SK-N-SH treated with all-trans-retinoic acid at 6 μM for 48 hours (cell line): ENCODE measurements at regions not wholly inside any gene's neighbourhood (a gene's known extent, or its start where the extent isn't known, plus 50 kb on each side); places are given as distances from the start of the nearest gene placed in this dataset.

Experiments used
- ESRRG ChIP-seq: fragments of 250-450 bp; sonication (Bioruptor Pico); IDR thresholded peaks from 2 replicates; pipeline ENCODE4 v1.6.1; 2021; ENCODE audit warnings: mild to moderate bottlenecking
- RARB ChIP-seq: fragments of 250-450 bp; sonication (Bioruptor Pico); IDR thresholded peaks from 2 replicates; pipeline ENCODE4 v1.8.0; 2021; ENCODE audit warnings: mild to moderate bottlenecking, moderate library complexity
- TOX ChIP-seq: fragments of 250-450 bp; sonication (Bioruptor Pico); IDR thresholded peaks from 2 replicates; pipeline ENCODE4 v1.8.0; 2021; ENCODE audit warnings: mild to moderate bottlenecking, moderate library complexity, borderline replicate concordance
- TF ChIP-seq, protein P1 (sequence below): fragments of 250-450 bp; sonication (Bioruptor Pico); IDR thresholded peaks from 2 replicates; pipeline ENCODE4 v1.5.1; 2020; ENCODE audit warnings: low read depth, mild to moderate bottlenecking, moderate library complexity
- TF ChIP-seq, protein P2 (sequence below): fragments of 250-450 bp; sonication (Bioruptor Pico); IDR thresholded peaks from 2 replicates; pipeline ENCODE4 v1.5.0; 2020; ENCODE audit warnings: mild to moderate bottlenecking, moderate library complexity

DNA sequence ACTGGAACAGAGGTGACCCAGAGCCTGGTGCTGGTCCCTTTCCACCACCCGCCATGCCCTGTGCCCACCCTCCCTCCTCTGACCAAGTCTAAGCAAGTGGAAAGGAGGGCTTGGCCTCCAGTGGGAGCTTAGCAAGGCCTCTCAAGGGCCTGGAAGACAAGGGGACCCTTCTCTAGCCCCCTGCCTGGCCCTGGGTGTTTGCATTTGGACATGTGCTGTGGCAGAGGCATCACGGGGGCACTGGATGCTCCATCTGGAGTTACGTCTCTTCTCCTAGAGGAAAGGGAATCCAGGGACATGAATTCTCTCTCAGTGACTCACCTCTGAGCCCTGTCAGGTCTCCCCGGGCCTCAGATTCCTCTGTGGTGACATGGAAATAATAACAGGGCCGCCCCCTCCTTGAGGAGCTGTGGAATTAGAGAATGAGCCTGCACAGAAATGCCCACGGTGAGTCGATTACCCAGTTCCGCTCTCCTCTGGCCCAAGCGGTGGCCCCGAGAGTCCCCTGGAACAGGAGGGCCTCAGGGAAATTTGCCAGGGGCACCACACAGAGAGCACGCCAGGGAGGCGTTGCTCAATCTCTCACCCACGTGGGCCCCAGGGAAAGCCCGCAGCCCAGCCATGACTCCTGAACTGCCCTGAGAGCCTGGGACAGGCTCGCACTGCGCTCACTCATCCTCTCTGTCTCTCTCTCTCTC lies 189.6 kb downstream of the BCOR start:
- TF ChIP-seq, protein P1, sequence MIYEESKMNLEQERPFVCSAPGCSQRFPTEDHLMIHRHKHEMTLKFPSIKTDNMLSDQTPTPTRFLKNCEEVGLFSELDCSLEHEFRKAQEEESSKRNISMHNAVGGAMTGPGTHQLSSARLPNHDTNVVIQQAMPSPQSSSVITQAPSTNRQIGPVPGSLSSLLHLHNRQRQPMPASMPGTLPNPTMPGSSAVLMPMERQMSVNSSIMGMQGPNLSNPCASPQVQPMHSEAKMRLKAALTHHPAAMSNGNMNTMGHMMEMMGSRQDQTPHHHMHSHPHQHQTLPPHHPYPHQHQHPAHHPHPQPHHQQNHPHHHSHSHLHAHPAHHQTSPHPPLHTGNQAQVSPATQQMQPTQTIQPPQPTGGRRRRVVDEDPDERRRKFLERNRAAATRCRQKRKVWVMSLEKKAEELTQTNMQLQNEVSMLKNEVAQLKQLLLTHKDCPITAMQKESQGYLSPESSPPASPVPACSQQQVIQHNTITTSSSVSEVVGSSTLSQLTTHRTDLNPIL, result no peak
- TF ChIP-seq TOX (CRISPR knock-in tag), result no peak
- TF ChIP-seq RARB (CRISPR knock-in tag), result no peak
- TF ChIP-seq, protein P2, sequence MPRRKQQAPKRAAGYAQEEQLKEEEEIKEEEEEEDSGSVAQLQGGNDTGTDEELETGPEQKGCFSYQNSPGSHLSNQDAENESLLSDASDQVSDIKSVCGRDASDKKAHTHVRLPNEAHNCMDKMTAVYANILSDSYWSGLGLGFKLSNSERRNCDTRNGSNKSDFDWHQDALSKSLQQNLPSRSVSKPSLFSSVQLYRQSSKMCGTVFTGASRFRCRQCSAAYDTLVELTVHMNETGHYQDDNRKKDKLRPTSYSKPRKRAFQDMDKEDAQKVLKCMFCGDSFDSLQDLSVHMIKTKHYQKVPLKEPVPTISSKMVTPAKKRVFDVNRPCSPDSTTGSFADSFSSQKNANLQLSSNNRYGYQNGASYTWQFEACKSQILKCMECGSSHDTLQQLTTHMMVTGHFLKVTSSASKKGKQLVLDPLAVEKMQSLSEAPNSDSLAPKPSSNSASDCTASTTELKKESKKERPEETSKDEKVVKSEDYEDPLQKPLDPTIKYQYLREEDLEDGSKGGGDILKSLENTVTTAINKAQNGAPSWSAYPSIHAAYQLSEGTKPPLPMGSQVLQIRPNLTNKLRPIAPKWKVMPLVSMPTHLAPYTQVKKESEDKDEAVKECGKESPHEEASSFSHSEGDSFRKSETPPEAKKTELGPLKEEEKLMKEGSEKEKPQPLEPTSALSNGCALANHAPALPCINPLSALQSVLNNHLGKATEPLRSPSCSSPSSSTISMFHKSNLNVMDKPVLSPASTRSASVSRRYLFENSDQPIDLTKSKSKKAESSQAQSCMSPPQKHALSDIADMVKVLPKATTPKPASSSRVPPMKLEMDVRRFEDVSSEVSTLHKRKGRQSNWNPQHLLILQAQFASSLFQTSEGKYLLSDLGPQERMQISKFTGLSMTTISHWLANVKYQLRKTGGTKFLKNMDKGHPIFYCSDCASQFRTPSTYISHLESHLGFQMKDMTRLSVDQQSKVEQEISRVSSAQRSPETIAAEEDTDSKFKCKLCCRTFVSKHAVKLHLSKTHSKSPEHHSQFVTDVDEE, result no peak
- no peak for TF ChIP-seq ESRRG (CRISPR knock-in tag)
